ENCODE measurements at regions not wholly inside any gene's neighbourhood (a gene's known extent, or its start where the extent isn't known, plus 50 kb on each side); places are given as distances from the start of the nearest gene placed in this dataset.

DNA sequence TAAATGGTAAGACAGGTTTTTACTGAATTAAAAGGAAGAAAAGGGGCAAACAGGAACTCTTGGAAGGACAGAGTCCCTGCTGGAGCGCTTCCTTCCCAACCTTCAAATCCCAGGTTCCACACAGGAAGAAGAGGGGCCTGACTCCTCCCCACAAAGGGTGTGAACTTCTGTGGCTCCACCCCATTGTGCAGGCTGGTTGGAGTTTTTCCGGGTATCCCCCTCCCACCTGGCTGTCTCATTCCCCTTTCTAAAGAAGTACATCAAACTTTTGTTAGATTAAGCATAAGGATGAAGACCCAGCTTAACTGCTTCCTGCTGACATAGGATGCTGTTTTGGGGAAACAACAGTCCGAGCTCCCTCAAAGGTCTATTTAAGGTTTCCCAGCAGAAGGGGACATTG lies 187.7 kb downstream of the FCRL5 start:
- no peak for TF ChIP-seq CTCF (IDR thresholded peaks at IDR 0.05; ENCODE audit: low read depth, low read length)
- TF ChIP-seq POLR2A (IDR thresholded peaks at IDR 0.05; ENCODE audit: extremely low read depth, insufficient read length): no peak
- no peak for TF ChIP-seq MYC (IDR thresholded peaks at IDR 0.05; ENCODE audit: low read depth, low read length)
- TF ChIP-seq, protein P1, sequence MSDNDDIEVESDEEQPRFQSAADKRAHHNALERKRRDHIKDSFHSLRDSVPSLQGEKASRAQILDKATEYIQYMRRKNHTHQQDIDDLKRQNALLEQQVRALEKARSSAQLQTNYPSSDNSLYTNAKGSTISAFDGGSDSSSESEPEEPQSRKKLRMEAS (IDR thresholded peaks at IDR 0.05; ENCODE audit: low read depth, low read length): no peak

Data from NB4 (cell line).